Osteocyte (in vitro differentiated cells): ENCODE measurements at regions not wholly inside any gene's neighbourhood (a gene's known extent, or its start where the extent isn't known, plus 50 kb on each side); places are given as distances from the start of the nearest gene placed in this dataset.

Source experiments
- DNase-seq: peaks from one replicate; pipeline ENCODE4 v3.0.0; 2021; ENCODE audit warnings: mixed read lengths; ENCODE audit not compliant: unreplicated experiment; ENCODE audit errors: extremely low spot score
- H3K27ac Mint-ChIP-seq: one replicate; pipeline ENCODE4 v1.8.0; 2021; ENCODE audit warnings: mild to moderate bottlenecking, mixed read lengths; ENCODE audit not compliant: unreplicated experiment
- H3K27me3 Mint-ChIP-seq: one replicate; pipeline ENCODE4 v1.8.0; 2021; ENCODE audit warnings: mixed read lengths; ENCODE audit not compliant: unreplicated experiment
- H3K36me3 Mint-ChIP-seq: one replicate; pipeline ENCODE4 v1.8.0; 2021; ENCODE audit warnings: mixed read lengths; ENCODE audit not compliant: unreplicated experiment
- H3K4me1 Mint-ChIP-seq: one replicate; pipeline ENCODE4 v1.8.0; 2021; ENCODE audit warnings: mixed read lengths; ENCODE audit not compliant: unreplicated experiment
- H3K4me3 Mint-ChIP-seq: one replicate; pipeline ENCODE4 v1.8.0; 2021; ENCODE audit warnings: mild to moderate bottlenecking, moderate library complexity, mixed read lengths; ENCODE audit not compliant: unreplicated experiment
- H3K9me3 Mint-ChIP-seq: one replicate; pipeline ENCODE4 v1.8.0; 2021; ENCODE audit warnings: mixed read lengths; ENCODE audit not compliant: unreplicated experiment
- TF ChIP-seq, protein P1 (sequence below): fragments of 200-600 bp; sonication (generic); IDR thresholded peaks from 2 replicates; pipeline ENCODE4 v1.5.0; 2021; ENCODE audit warnings: antibody characterized with exemption, mild to moderate bottlenecking, moderate library complexity

DNA sequence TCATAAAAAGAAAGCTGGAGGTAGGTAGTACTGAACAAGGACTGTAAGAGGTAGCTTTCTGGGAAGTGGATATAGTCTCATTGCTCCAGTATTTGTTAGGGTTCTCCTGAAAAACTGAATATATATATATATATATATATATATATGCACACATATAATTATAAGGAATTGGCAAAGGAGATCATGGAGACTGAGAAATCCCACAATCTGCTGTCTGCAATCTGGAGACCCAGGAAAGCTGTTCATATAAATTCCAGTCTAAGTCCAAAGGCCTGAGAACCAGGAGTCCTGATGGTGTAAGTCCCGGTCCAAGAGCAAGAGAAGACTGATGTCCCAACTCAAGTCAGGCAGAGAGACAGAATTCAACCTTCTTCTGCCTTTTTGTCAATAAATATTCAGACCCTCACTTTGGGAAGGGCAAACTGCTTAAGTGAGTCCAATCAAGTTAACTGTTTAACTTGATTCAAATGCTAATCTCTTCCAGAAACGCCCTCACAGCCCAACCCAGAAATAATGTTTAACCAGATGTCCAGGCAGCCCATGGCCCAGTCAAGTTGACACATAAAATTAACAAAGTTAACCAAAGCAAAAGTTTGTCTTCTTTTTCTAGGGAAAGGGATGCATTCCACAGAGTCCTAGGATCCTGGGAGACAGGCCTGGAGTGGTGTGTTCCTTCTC lies 225.3 kb upstream of the KAZN start:
- DNase-seq: no peak
- Mint-ChIP-seq H3K4me3 (no peak overlapping the region), H3K4me1 (peaks cover 4% of the 10 kb centered on the region), H3K27me3 (no peaks in the 10 kb centered on the region), H3K27ac (no peak overlapping the region), H3K36me3 (no peaks in the 10 kb centered on the region), H3K9me3 (peaks cover 22% of the 10 kb centered on the region)
- TF ChIP-seq, protein P1, sequence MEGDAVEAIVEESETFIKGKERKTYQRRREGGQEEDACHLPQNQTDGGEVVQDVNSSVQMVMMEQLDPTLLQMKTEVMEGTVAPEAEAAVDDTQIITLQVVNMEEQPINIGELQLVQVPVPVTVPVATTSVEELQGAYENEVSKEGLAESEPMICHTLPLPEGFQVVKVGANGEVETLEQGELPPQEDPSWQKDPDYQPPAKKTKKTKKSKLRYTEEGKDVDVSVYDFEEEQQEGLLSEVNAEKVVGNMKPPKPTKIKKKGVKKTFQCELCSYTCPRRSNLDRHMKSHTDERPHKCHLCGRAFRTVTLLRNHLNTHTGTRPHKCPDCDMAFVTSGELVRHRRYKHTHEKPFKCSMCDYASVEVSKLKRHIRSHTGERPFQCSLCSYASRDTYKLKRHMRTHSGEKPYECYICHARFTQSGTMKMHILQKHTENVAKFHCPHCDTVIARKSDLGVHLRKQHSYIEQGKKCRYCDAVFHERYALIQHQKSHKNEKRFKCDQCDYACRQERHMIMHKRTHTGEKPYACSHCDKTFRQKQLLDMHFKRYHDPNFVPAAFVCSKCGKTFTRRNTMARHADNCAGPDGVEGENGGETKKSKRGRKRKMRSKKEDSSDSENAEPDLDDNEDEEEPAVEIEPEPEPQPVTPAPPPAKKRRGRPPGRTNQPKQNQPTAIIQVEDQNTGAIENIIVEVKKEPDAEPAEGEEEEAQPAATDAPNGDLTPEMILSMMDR: no peak

GRCh38 chr1:14375226-14375625 lies 223.3 kb upstream of the KAZN start:
- no peaks in the 10 kb centered on the region for H3K36me3 Mint-ChIP-seq
- H3K27ac Mint-ChIP-seq: no peak overlapping the region
- H3K4me3 Mint-ChIP-seq: no peak overlapping the region
- H3K4me1 Mint-ChIP-seq: peaks cover 4% of the 10 kb centered on the region
- H3K27me3 Mint-ChIP-seq: no peaks in the 10 kb centered on the region
- peaks cover 28% of the 10 kb centered on the region for H3K9me3 Mint-ChIP-seq
- TF ChIP-seq, protein P1: no peak
- DNase-seq: no peak

DNA sequence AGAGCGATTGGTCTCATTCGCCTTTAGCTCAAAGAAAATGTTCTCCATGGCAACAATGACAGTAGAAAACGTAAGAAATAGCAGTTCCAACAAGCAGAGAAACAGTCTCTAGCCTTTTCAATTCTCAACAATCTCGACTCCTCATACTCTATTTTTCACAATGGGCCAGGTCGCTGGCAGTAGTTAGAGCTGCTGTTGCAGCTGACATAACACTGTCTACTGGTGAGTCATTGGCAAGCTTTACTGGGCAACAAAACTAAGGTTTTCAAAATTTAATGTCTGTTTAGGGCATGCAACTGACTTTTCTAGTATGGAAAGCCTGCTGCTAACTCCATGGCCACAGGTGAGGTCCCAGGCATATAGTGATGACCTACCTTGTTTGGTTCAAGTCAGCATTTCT lies 221.1 kb upstream of the KAZN start:
- Mint-ChIP-seq H3K27me3 (no peaks in the 10 kb centered on the region), H3K4me1 (no peaks in the 10 kb centered on the region), H3K4me3 (no peak overlapping the region), H3K36me3 (no peaks in the 10 kb centered on the region), H3K27ac (no peak overlapping the region), H3K9me3 (peaks cover 37% of the 10 kb centered on the region)
- TF ChIP-seq, protein P1: no peak
- DNase-seq: no peak

DNA sequence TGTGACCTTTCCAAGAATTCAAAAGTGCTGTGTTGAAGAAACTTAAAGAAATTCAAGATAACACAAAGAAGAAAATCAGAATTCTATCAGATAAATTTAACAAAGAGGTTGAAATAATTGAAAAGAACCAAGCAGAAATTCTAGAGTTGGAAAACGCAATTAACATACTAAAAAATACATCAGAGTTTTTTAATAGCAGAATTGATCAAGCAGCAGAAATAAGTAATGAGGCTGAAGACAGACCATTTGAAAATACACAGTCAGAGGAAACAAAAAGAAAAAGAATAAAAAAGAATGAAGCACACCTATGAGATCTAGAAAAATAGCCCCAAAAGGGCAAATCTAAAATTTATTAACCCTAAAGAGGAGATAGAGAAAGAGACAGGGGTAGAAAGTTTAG lies 218.1 kb upstream of the KAZN start:
- Mint-ChIP-seq H3K36me3 (no peaks in the 10 kb centered on the region), H3K27ac (no peak overlapping the region), H3K9me3 (peaks cover 37% of the 10 kb centered on the region), H3K4me1 (no peaks in the 10 kb centered on the region), H3K27me3 (no peaks in the 10 kb centered on the region), H3K4me3 (no peak overlapping the region)
- no peak for DNase-seq
- TF ChIP-seq, protein P1: no peak

- DNase-seq: no peak
- no peak overlapping the region for H3K27ac Mint-ChIP-seq
- TF ChIP-seq, protein P1: no peak
- no peak overlapping the region for H3K4me3 Mint-ChIP-seq
- H3K4me1 Mint-ChIP-seq: no peaks in the 10 kb centered on the region
- peaks cover 29% of the 10 kb centered on the region for H3K9me3 Mint-ChIP-seq
- H3K27me3 Mint-ChIP-seq: no peaks in the 10 kb centered on the region
- no peaks in the 10 kb centered on the region for H3K36me3 Mint-ChIP-seq
These were observed 207.7 kb upstream of the KAZN start for GRCh38 chr1:14390816-14391215.
